CD14-positive monocyte (primary cell): ENCODE measurements at regions not wholly inside any gene's neighbourhood (a gene's known extent, or its start where the extent isn't known, plus 50 kb on each side); places are given as distances from the start of the nearest gene placed in this dataset.

Source experiments
- DNase-seq, 3 donors: peaks; one replicate each; pipeline ENCODE4 v3.0.0-alpha.2; 2011 to 2022
- H2AFZ ChIP-seq: 2 replicates; pipeline ENCODE4 v1.6.0; 2012; ENCODE audit warnings: mild to moderate bottlenecking, low read depth, low read length, inconsistent platforms; ENCODE audit not compliant: insufficient read depth, poor library complexity, severe bottlenecking
- H3K27ac ChIP-seq, 2 donors: 1 replicate in 1 of 2; 2 replicates in 1 of 2; pipeline ENCODE4 v1.5.1; 2012 to 2013; ENCODE audit warnings: low read length in 2 of 2, control low read depth in 1 of 2, inconsistent platforms in 1 of 2, low read depth in 1 of 2, mild to moderate bottlenecking in 1 of 2
- H3K27me3 ChIP-seq, 2 donors: one replicate each; pipeline versions ENCODE4 v1.6.0 to v1.6.1; 2011 to 2013; ENCODE audit warnings: low read length in 2 of 2; ENCODE audit not compliant: control insufficient read depth in 2 of 2, insufficient read depth in 2 of 2
- H3K36me3 ChIP-seq, 2 donors: replicated peaks in 1 of 2; 1 replicate in 1 of 2; 2 replicates in 1 of 2; pipeline versions ENCODE4 v1.5.1 to v1.6.1; 2012 to 2013; ENCODE audit warnings: low read length in 2 of 2, control low read depth in 1 of 2, inconsistent platforms in 1 of 2, mild to moderate bottlenecking in 1 of 2; ENCODE audit not compliant: insufficient read depth in 2 of 2, control insufficient read depth in 1 of 2
- H3K4me1 ChIP-seq, 2 donors: 1 replicate in 1 of 2; 2 replicates in 1 of 2; pipeline versions ENCODE4 v1.5.1 to v1.6.1; 2012 to 2013; ENCODE audit warnings: low read length in 2 of 2, control low read depth in 1 of 2, inconsistent platforms in 1 of 2, mild to moderate bottlenecking in 1 of 2, moderate library complexity in 1 of 2; ENCODE audit not compliant: insufficient read depth in 2 of 2, control insufficient read depth in 1 of 2
- H3K4me2 ChIP-seq: replicated peaks from 2 replicates; pipeline ENCODE3; 2012; ENCODE audit warnings: low read length, moderate library complexity, mild to moderate bottlenecking; ENCODE audit not compliant: poor library complexity, severe bottlenecking; ENCODE audit errors: extremely low read depth
- H3K4me3 ChIP-seq, 3 experiments: fragments of 200-600 bp in 1 of 3; sonication (generic) in 1 of 3; replicated peaks in 1 of 3; 1 replicate in 2 of 3; 2 replicates in 1 of 3; pipeline ENCODE4 v1.5.1; 2011 to 2013; ENCODE audit warnings: low read length in 3 of 3, mild to moderate bottlenecking in 3 of 3, control low read depth in 2 of 3, low read depth in 2 of 3, inconsistent platforms in 1 of 3, moderate library complexity in 1 of 3
- H3K79me2 ChIP-seq: 2 replicates; pipeline ENCODE4 v1.6.0; 2012; ENCODE audit warnings: mild to moderate bottlenecking, control low read depth, inconsistent platforms, low read length, moderate library complexity; ENCODE audit not compliant: insufficient read depth
- H3K9ac ChIP-seq: 2 replicates; pipeline ENCODE4 v1.6.0; 2017; ENCODE audit warnings: low read length, mild to moderate bottlenecking; ENCODE audit not compliant: insufficient read depth, poor library complexity, severe bottlenecking
- H3K9me3 ChIP-seq, 2 donors: replicated peaks in 1 of 2; 1 replicate in 1 of 2; 2 replicates in 1 of 2; pipeline versions ENCODE4 v1.5.1 to v1.6.1; 2012 to 2013; ENCODE audit warnings: low read length in 2 of 2, control low read depth in 1 of 2; ENCODE audit not compliant: control insufficient read depth in 1 of 2, insufficient read depth in 1 of 2
- H4K20me1 ChIP-seq: 2 replicates; pipeline ENCODE4 v1.6.0; 2012; ENCODE audit warnings: mild to moderate bottlenecking, low read length, control low read depth, moderate library complexity; ENCODE audit not compliant: insufficient read depth
- H3K27ac Mint-ChIP-seq, 7 donors: one replicate each; pipeline ENCODE4 v1.8.0; 2020; ENCODE audit warnings: mild to moderate bottlenecking in 7 of 7, mixed read lengths in 7 of 7, moderate library complexity in 6 of 7, inconsistent platforms in 2 of 7
- H3K27me3 Mint-ChIP-seq, 3 donors: one replicate each; pipeline ENCODE4 v1.8.0; 2021 to 2022; ENCODE audit warnings: low read depth in 3 of 3, mild to moderate bottlenecking in 3 of 3, mixed read lengths in 3 of 3, moderate library complexity in 3 of 3, inconsistent platforms in 1 of 3
- H3K36me3 Mint-ChIP-seq, 2 donors: one replicate each; pipeline ENCODE4 v1.8.0; 2020; ENCODE audit warnings: mixed read lengths in 2 of 2, inconsistent platforms in 1 of 2, mild to moderate bottlenecking in 1 of 2
- H3K4me1 Mint-ChIP-seq: one replicate; pipeline ENCODE4 v1.8.0; 2020; ENCODE audit warnings: mild to moderate bottlenecking, mixed read lengths
- H3K4me3 Mint-ChIP-seq, 2 donors: one replicate each; pipeline ENCODE4 v1.8.0; 2020; ENCODE audit warnings: mild to moderate bottlenecking in 2 of 2, mixed read lengths in 2 of 2, moderate library complexity in 1 of 2
- H3K9me3 Mint-ChIP-seq, 7 donors: one replicate each; pipeline ENCODE4 v1.8.0; 2020 to 2022; ENCODE audit warnings: mixed read lengths in 7 of 7, mild to moderate bottlenecking in 6 of 7, moderate library complexity in 6 of 7, inconsistent platforms in 2 of 7
- CTCF ChIP-seq: fragments of 200-600 bp; IDR thresholded peaks from one replicate; pipeline ENCODE4 v1.8.0; 2022; ENCODE audit warnings: antibody characterized with exemption, mild to moderate bottlenecking
- WGBS: methylation state at CpG from one replicate; pipeline ENCODE4 v1.1.5; 2013; ENCODE audit warnings: missing lambda C conversion rate; ENCODE audit not compliant: insufficient coverage; 5-methylcytosine and 5-hydroxymethylcytosine counted together
- intact Hi-C, 2 donors: fragments of 100-400 bp; cut with micrococcal nuclease; formaldehyde crosslinking; loops; one replicate each; pipeline versions ENCODE4 v1.15.0 to v1.15.1; 2023

GRCh38 chr4:27398631-27399310 lies 538.1 kb downstream of the STIM2 start:
- Mint-ChIP-seq H3K27ac (no peak overlapping the region), H3K9me3 (peaks cover 0 to 17% (median 5%) of the 10 kb centered on the region in 7 donors), H3K4me3 (no peak overlapping the region), H3K27me3 (no peaks in the 10 kb centered on the region), H3K4me1 (no peaks in the 10 kb centered on the region), H3K36me3 (no peaks in the 10 kb centered on the region)
- Histone ChIP-seq H3K4me2 (no peak overlapping the region), H3K36me3 (no peaks in the 10 kb centered on the region), H3K27me3 (no peaks in the 10 kb centered on the region), H3K27ac (no peak overlapping the region), H3K4me1 (no peaks in the 10 kb centered on the region), H3K79me2 (no peaks in the 10 kb centered on the region), H3K4me3 (no peak overlapping the region), H4K20me1 (no peaks in the 10 kb centered on the region), H2AFZ (no peak overlapping the region), H3K9ac (no peak overlapping the region), H3K9me3 (peaks cover 0 to 4% of the 10 kb centered on the region in 2 donors)
- TF ChIP-seq CTCF: no peak
- DNase-seq: no peak
- intact Hi-C loops: no loop called here
- WGBS: no CpG with 5 or more reads among the region's 7 CpGs

- DNase-seq: no peak
- Mint-ChIP-seq H3K4me3 (no peak overlapping the region), H3K36me3 (no peaks in the 10 kb centered on the region), H3K4me1 (no peaks in the 10 kb centered on the region), H3K9me3 (peaks cover 0 to 10% (median 5%) of the 10 kb centered on the region in 7 donors), H3K27me3 (no peaks in the 10 kb centered on the region), H3K27ac (no peak overlapping the region)
- Histone ChIP-seq H3K4me1 (no peaks in the 10 kb centered on the region), H3K9me3 (peaks cover 6 to 13% of the 10 kb centered on the region in 2 donors), H3K4me2 (no peak overlapping the region), H3K27me3 (no peaks in the 10 kb centered on the region), H3K79me2 (no peaks in the 10 kb centered on the region), H3K9ac (no peak overlapping the region), H3K27ac (no peak overlapping the region), H4K20me1 (no peaks in the 10 kb centered on the region), H2AFZ (no peak overlapping the region), H3K4me3 (no peak overlapping the region), H3K36me3 (no peaks in the 10 kb centered on the region)
- no CpG with 5 or more reads among the region's 1 CpG for WGBS
- TF ChIP-seq CTCF: no peak
- intact Hi-C loops: no loop called here
Observed at GRCh38 chr4:27407616-27408015, 547.0 kb downstream of the STIM2 start.
